IMR-90 (cell line): ENCODE measurements at regions not wholly inside any gene's neighbourhood (a gene's known extent, or its start where the extent isn't known, plus 50 kb on each side); places are given as distances from the start of the nearest gene placed in this dataset.
"Not testable (repeated sequence)": the region's sequence is repeated elsewhere in the genome, so short reads cannot be mapped to it uniquely, and the experiment has no call there.

Source experiments
- ATAC-seq: fragments of 200-7000 bp; cut with Tn5 transposase; 2 replicates; pipeline ENCODE4 v1.9.1; 2020; ENCODE audit warnings: low read depth, mild to moderate bottlenecking, moderate library complexity
- BruUV-seq: library from RNA; stranded (reverse); fragments of 400-500 nt; replicated peaks from 2 replicates; lab custom pipeline; 2021; lab: Mats Ljungman, UMichigan
- CTCF ChIA-PET: fragments of 300-600 bp; formaldehyde crosslinking; extraction: SDS; loops from one replicate; lab custom pipeline; 2021; ENCODE audit warnings: antibody characterized with exemption; lab: Yijun Ruan, JAX
- POLR2A ChIA-PET: fragments of 300-600 bp; sonication (Branson Sonifier 250); formaldehyde crosslinking; loops from one replicate; lab custom pipeline; 2022; ENCODE audit warnings: antibody characterized with exemption; ENCODE audit not compliant: unreplicated experiment; lab: Charles Lee
- DNase-seq: peaks from one replicate; pipeline ENCODE4 v3.0.0; 2013
- H2AFZ ChIP-seq: replicated peaks from 2 replicates; pipeline ENCODE3; 2013; ENCODE audit warnings: low read length, mild to moderate bottlenecking; ENCODE audit not compliant: poor library complexity
- H2AK5ac ChIP-seq: 2 replicates; pipeline ENCODE4 v1.6.1; 2013; ENCODE audit warnings: low read depth, low read length, inconsistent platforms
- H2AK9ac ChIP-seq: replicated peaks from 2 replicates; pipeline ENCODE3; 2013; ENCODE audit warnings: mild to moderate bottlenecking, low read depth, low read length, moderate library complexity; ENCODE audit not compliant: poor library complexity
- H2BK120ac ChIP-seq: 2 replicates; pipeline ENCODE4 v1.6.1; 2013; ENCODE audit warnings: low read depth, low read length, inconsistent platforms
- H2BK15ac ChIP-seq: 3 replicates; pipeline ENCODE4 v1.6.1; 2013; ENCODE audit warnings: low read depth, low read length, inconsistent platforms
- H2BK20ac ChIP-seq: 2 replicates; pipeline ENCODE4 v1.6.1; 2013; ENCODE audit warnings: low read depth, mild to moderate bottlenecking, inconsistent platforms, low read length, moderate library complexity
- H2BK5ac ChIP-seq: 2 replicates; pipeline ENCODE4 v1.6.1; 2013; ENCODE audit warnings: mild to moderate bottlenecking, low read depth, low read length, inconsistent platforms; ENCODE audit not compliant: poor library complexity, severe bottlenecking
- H3K14ac ChIP-seq: replicated peaks from 2 replicates; pipeline ENCODE4 v1.6.1; 2013; ENCODE audit warnings: low read depth, low read length, inconsistent platforms
- H3K18ac ChIP-seq: 2 replicates; pipeline ENCODE4 v1.6.1; 2013; ENCODE audit warnings: low read depth, low read length, control low read depth
- H3K23ac ChIP-seq: 2 replicates; pipeline ENCODE4 v1.6.1; 2013; ENCODE audit warnings: low read depth, low read length, inconsistent platforms
- H3K27ac ChIP-seq: 2 replicates; pipeline ENCODE4 v1.5.1; 2013; ENCODE audit warnings: mild to moderate bottlenecking, control low read depth, low read length; ENCODE audit not compliant: insufficient read depth
- H3K27me3 ChIP-seq: 2 replicates; pipeline ENCODE4 v1.6.1; 2013; ENCODE audit warnings: low read length; ENCODE audit not compliant: control insufficient read depth, insufficient read depth
- H3K36me3 ChIP-seq: 2 replicates; pipeline ENCODE4 v1.6.1; 2013; ENCODE audit warnings: low read length, mixed read lengths; ENCODE audit not compliant: control insufficient read depth, insufficient read depth
- H3K4ac ChIP-seq: 2 replicates; pipeline ENCODE4 v1.6.1; 2013; ENCODE audit warnings: low read depth, low read length, inconsistent platforms
- H3K4me1 ChIP-seq: 2 replicates; pipeline ENCODE4 v1.6.1; 2013; ENCODE audit warnings: low read length, mixed read lengths; ENCODE audit not compliant: control insufficient read depth, insufficient read depth
- H3K4me2 ChIP-seq: 2 replicates; pipeline ENCODE4 v1.6.1; 2013; ENCODE audit warnings: low read depth, mild to moderate bottlenecking, control low read depth, low read length, moderate library complexity
- H3K4me3 ChIP-seq: 2 replicates; pipeline ENCODE4 v1.5.1; 2013; ENCODE audit warnings: low read depth, mild to moderate bottlenecking, control low read depth, low read length, moderate library complexity; ENCODE audit not compliant: insufficient read depth
- H3K56ac ChIP-seq: 2 replicates; pipeline ENCODE4 v1.6.1; 2013; ENCODE audit warnings: low read length, inconsistent platforms; ENCODE audit not compliant: insufficient read depth; ENCODE audit errors: extremely low read depth
- H3K79me1 ChIP-seq, 2 experiments: 2 replicates each; pipeline ENCODE4 v1.6.1; 2013; ENCODE audit warnings: low read length in 2 of 2, inconsistent platforms in 1 of 2, low read depth in 1 of 2
- H3K9ac ChIP-seq: 2 replicates; pipeline ENCODE4 v1.6.1; 2013; ENCODE audit warnings: low read depth, low read length, control low read depth
- H3K9me1 ChIP-seq: 2 replicates; pipeline ENCODE4 v1.6.1; 2013; ENCODE audit warnings: low read length, inconsistent platforms; ENCODE audit not compliant: insufficient read depth
- H3K9me3 ChIP-seq: 2 replicates; pipeline ENCODE4 v1.6.1; 2013; ENCODE audit warnings: low read length; ENCODE audit not compliant: control insufficient read depth, insufficient read depth
- H4K20me1 ChIP-seq: 2 replicates; pipeline ENCODE4 v1.6.1; 2013; ENCODE audit warnings: low read length, inconsistent platforms; ENCODE audit not compliant: insufficient read depth
- H4K5ac ChIP-seq: 2 replicates; pipeline ENCODE4 v1.6.1; 2013; ENCODE audit warnings: mild to moderate bottlenecking, low read depth, low read length, control low read depth
- H4K8ac ChIP-seq, 2 experiments: 2 replicates each; pipeline ENCODE4 v1.6.1; 2013; ENCODE audit warnings: low read depth in 2 of 2, low read length in 2 of 2, control low read depth in 1 of 2, inconsistent platforms in 1 of 2
- H4K91ac ChIP-seq: 2 replicates; pipeline ENCODE4 v1.6.1; 2013; ENCODE audit warnings: low read depth, low read length, inconsistent platforms; ENCODE audit not compliant: insufficient read depth
- FOS ChIP-seq: fragments of 150-350 bp; IDR thresholded peaks from 2 replicates; pipeline ENCODE4 v1.6.1; 2016; ENCODE audit warnings: low read depth, low read length
- MXI1 ChIP-seq: IDR thresholded peaks from 2 replicates; pipeline ENCODE4 v1.6.1; 2012; ENCODE audit warnings: low read depth, mild to moderate bottlenecking, low read length, moderate library complexity, borderline replicate concordance
- NFE2L2 ChIP-seq: fragments of 150-350 bp; IDR thresholded peaks from 2 replicates; pipeline ENCODE4 v1.6.1; 2016; ENCODE audit warnings: low read depth, mild to moderate bottlenecking, low read length
- RAD21 ChIP-seq: IDR thresholded peaks from 2 replicates; pipeline ENCODE4 v1.6.1; 2012; ENCODE audit warnings: low read length, improper control_type of control experiment
- RFX5 ChIP-seq: IDR thresholded peaks from 2 replicates; pipeline ENCODE4 v1.8.0; 2012; ENCODE audit warnings: low read depth, mild to moderate bottlenecking, low read length, moderate library complexity
- SMC3 ChIP-seq: fragments of 150-350 bp; IDR thresholded peaks from 2 replicates; pipeline ENCODE4 v1.6.1; 2016; ENCODE audit warnings: low read depth, mild to moderate bottlenecking, antibody characterized with exemption, low read length, moderate library complexity
- USF2 ChIP-seq: fragments of 150-350 bp; IDR thresholded peaks from 2 replicates; pipeline ENCODE4 v1.6.1; 2017; ENCODE audit warnings: mild to moderate bottlenecking, antibody characterized with exemption, low read length, low read depth
- WGBS, 2 experiments: methylation state at CpG; one replicate each; pipeline versions ENCODE4 v1.1.5 to v1.1.7; 2013; ENCODE audit warnings: missing lambda C conversion rate in 2 of 2; ENCODE audit not compliant: insufficient read length in 1 of 2; ENCODE audit errors: extremely low coverage in 2 of 2; 5-methylcytosine and 5-hydroxymethylcytosine counted together
- dilution Hi-C: fragments of 300-500 bp; cut with HindIII; formaldehyde crosslinking; loops from one replicate; pipeline ENCODE4 v1.14.3; 2018; ENCODE audit warnings: low sequenced_read_pairs; ENCODE audit not compliant: unreplicated experiment
- in situ Hi-C: fragments of 300-500 bp; cut with MboI; formaldehyde crosslinking; loops from 3 replicates; pipeline ENCODE4 v1.14.3; 2019; ENCODE audit warnings: low sequenced_read_pairs, inconsistent platforms, mixed read lengths
- intact Hi-C: fragments of 100-400 bp; cut with micrococcal nuclease; formaldehyde crosslinking; loops from 2 replicates; pipeline ENCODE4 v1.10.0; 2022
- TF ChIP-seq, protein P1 (sequence below): conservative IDR thresholded peaks from 2 replicates; pipeline ENCODE4 v1.5.1; 2012; ENCODE audit warnings: mild to moderate bottlenecking, low read depth, low read length, improper control_type of control experiment

DNA sequence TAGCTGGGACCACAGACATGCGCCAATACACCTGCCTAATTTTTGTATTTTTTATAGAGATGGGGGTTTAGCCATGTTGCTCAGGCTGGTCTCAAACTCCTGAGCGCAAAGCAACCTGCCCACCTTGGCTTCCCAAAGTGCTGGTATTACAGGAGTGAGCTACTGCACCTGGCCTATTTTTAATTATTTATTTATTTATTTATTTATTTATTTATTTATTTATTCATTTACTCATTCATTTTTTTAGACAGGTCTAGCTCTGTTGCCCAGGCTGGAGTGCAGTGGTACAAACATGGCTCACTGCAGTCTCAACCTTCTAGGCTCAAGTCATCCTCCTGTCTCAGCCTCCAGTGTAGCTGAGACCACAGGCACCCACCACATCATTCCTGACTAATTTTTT lies 434.3 kb downstream of the DOK5 start:
- CTCF ChIA-PET: no interaction called here
- TF ChIP-seq RAD21 (no peak), FOS (no peak), RFX5 (no peak), NFE2L2 (no peak), SMC3 (no peak), MXI1 (no peak), USF2 (no peak)
- TF ChIP-seq, protein P1, sequence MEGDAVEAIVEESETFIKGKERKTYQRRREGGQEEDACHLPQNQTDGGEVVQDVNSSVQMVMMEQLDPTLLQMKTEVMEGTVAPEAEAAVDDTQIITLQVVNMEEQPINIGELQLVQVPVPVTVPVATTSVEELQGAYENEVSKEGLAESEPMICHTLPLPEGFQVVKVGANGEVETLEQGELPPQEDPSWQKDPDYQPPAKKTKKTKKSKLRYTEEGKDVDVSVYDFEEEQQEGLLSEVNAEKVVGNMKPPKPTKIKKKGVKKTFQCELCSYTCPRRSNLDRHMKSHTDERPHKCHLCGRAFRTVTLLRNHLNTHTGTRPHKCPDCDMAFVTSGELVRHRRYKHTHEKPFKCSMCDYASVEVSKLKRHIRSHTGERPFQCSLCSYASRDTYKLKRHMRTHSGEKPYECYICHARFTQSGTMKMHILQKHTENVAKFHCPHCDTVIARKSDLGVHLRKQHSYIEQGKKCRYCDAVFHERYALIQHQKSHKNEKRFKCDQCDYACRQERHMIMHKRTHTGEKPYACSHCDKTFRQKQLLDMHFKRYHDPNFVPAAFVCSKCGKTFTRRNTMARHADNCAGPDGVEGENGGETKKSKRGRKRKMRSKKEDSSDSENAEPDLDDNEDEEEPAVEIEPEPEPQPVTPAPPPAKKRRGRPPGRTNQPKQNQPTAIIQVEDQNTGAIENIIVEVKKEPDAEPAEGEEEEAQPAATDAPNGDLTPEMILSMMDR: no peak
- Histone ChIP-seq H3K9ac (no peak overlapping the region), H3K4ac (no peak overlapping the region), H3K18ac (no peak overlapping the region), H4K20me1 (no peaks in the 10 kb centered on the region), H2BK5ac (no peak overlapping the region), H2BK20ac (no peak overlapping the region), H2BK120ac (no peak overlapping the region), H2AK5ac (no peak overlapping the region), H4K8ac (no peak overlapping the region), H3K27ac (no peak overlapping the region), H3K9me3 (0 out of 2 replicates have a peak, but pooled peaks cover 2% of the 10 kb centered on the region), H3K79me1 (no peaks in the 10 kb centered on the region), H3K4me2 (no peak overlapping the region), H3K14ac (no peak overlapping the region), H3K9me1 (no peaks in the 10 kb centered on the region), H3K23ac (no peak overlapping the region), H2AFZ (no peak overlapping the region), H2BK15ac (no peak overlapping the region), H3K4me3 (no peak overlapping the region), H3K4me1 (no peaks in the 10 kb centered on the region), H4K91ac (no peak overlapping the region), H2AK9ac (no peak overlapping the region), H3K56ac (no peak overlapping the region), H3K36me3 (no peaks in the 10 kb centered on the region), H4K5ac (no peak overlapping the region), H3K27me3 (no peaks in the 10 kb centered on the region)
- WGBS, 2 experiments: no CpG with 5 or more reads among the region's 2 CpGs
- intact Hi-C loops: no loop called here
- no peak for DNase-seq
- dilution Hi-C loops: no loop called here
- no TSS peak for BruUV-seq
- POLR2A ChIA-PET: no interaction called here
- in situ Hi-C loops: no loop called here
- ATAC-seq: no peak

- H3K9me3 ChIP-seq: not testable (repeated sequence)
- WGBS, 2 experiments: no CpG with 5 or more reads among the region's 6 CpGs
These were observed 430.7 kb downstream of the DOK5 start for GRCh38 chr20:54906134-54906533.

More at GRCh38 chr20:54906134-54906533, 430.7 kb downstream of the DOK5 start:
- H3K4me3 ChIP-seq, H3K4me2 ChIP-seq, H3K4me1 ChIP-seq, DNase-seq, H2AK9ac ChIP-seq, H2AFZ ChIP-seq, dilution Hi-C loops, H3K9me1 ChIP-seq, H2BK5ac ChIP-seq, H4K5ac ChIP-seq, H3K9ac ChIP-seq, H3K14ac ChIP-seq, H2AK5ac ChIP-seq, H3K56ac ChIP-seq, H3K4ac ChIP-seq, intact Hi-C loops, H2BK15ac ChIP-seq, H3K18ac ChIP-seq, CTCF ChIA-PET, H3K79me1 ChIP-seq, H2BK120ac ChIP-seq, H3K27ac ChIP-seq, in situ Hi-C loops, ATAC-seq, H4K91ac ChIP-seq, H3K23ac ChIP-seq, BruUV-seq, H3K27me3 ChIP-seq, H4K20me1 ChIP-seq, H4K8ac ChIP-seq, H3K36me3 ChIP-seq, H2BK20ac ChIP-seq, POLR2A ChIA-PET: not testable (repeated sequence)
